Osteocyte (in vitro differentiated cells): ENCODE measurements at regions not wholly inside any gene's neighbourhood (a gene's known extent, or its start where the extent isn't known, plus 50 kb on each side); places are given as distances from the start of the nearest gene placed in this dataset.

Experiments
- DNase-seq: peaks from one replicate; pipeline ENCODE4 v3.0.0; 2021; ENCODE audit warnings: mixed read lengths; ENCODE audit not compliant: unreplicated experiment; ENCODE audit errors: extremely low spot score
- H3K27ac Mint-ChIP-seq: one replicate; pipeline ENCODE4 v1.8.0; 2021; ENCODE audit warnings: mild to moderate bottlenecking, mixed read lengths; ENCODE audit not compliant: unreplicated experiment
- H3K27me3 Mint-ChIP-seq: one replicate; pipeline ENCODE4 v1.8.0; 2021; ENCODE audit warnings: mixed read lengths; ENCODE audit not compliant: unreplicated experiment
- H3K36me3 Mint-ChIP-seq: one replicate; pipeline ENCODE4 v1.8.0; 2021; ENCODE audit warnings: mixed read lengths; ENCODE audit not compliant: unreplicated experiment
- H3K4me1 Mint-ChIP-seq: one replicate; pipeline ENCODE4 v1.8.0; 2021; ENCODE audit warnings: mixed read lengths; ENCODE audit not compliant: unreplicated experiment
- H3K4me3 Mint-ChIP-seq: one replicate; pipeline ENCODE4 v1.8.0; 2021; ENCODE audit warnings: mild to moderate bottlenecking, moderate library complexity, mixed read lengths; ENCODE audit not compliant: unreplicated experiment
- H3K9me3 Mint-ChIP-seq: one replicate; pipeline ENCODE4 v1.8.0; 2021; ENCODE audit warnings: mixed read lengths; ENCODE audit not compliant: unreplicated experiment
- TF ChIP-seq, protein P1 (sequence below): fragments of 200-600 bp; sonication (generic); IDR thresholded peaks from 2 replicates; pipeline ENCODE4 v1.5.0; 2021; ENCODE audit warnings: antibody characterized with exemption, mild to moderate bottlenecking, moderate library complexity

DNA sequence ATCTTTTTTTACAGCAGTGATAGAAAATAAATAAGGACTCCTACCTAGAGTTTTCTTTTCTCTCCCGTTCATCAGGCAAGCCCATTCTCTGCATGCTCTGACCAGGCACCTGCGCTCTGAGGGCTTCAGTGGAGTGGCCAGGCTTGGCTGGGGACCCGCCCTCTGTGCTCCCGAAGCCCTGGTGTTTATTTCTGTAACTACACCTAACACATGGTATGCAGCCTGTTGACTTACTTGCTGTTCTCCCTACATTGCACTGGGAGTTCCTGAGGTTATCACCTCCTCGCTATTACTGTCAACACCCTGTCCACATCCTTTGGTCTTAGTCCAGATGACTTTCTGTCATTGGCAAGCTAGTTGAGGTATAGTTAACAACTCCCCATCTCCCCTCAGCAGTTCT is 317.7 kb downstream of the LPIN1 start:
- no peak overlapping the region for H3K4me3 Mint-ChIP-seq
- H3K4me1 Mint-ChIP-seq = peaks cover 70% of the 10 kb centered on the region
- peaks cover 5% of the 10 kb centered on the region for H3K9me3 Mint-ChIP-seq
- no peak for DNase-seq
- TF ChIP-seq, protein P1, sequence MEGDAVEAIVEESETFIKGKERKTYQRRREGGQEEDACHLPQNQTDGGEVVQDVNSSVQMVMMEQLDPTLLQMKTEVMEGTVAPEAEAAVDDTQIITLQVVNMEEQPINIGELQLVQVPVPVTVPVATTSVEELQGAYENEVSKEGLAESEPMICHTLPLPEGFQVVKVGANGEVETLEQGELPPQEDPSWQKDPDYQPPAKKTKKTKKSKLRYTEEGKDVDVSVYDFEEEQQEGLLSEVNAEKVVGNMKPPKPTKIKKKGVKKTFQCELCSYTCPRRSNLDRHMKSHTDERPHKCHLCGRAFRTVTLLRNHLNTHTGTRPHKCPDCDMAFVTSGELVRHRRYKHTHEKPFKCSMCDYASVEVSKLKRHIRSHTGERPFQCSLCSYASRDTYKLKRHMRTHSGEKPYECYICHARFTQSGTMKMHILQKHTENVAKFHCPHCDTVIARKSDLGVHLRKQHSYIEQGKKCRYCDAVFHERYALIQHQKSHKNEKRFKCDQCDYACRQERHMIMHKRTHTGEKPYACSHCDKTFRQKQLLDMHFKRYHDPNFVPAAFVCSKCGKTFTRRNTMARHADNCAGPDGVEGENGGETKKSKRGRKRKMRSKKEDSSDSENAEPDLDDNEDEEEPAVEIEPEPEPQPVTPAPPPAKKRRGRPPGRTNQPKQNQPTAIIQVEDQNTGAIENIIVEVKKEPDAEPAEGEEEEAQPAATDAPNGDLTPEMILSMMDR = no peak
- H3K27me3 Mint-ChIP-seq = no peaks in the 10 kb centered on the region
- no peaks in the 10 kb centered on the region for H3K36me3 Mint-ChIP-seq
- no peak overlapping the region for H3K27ac Mint-ChIP-seq

DNA sequence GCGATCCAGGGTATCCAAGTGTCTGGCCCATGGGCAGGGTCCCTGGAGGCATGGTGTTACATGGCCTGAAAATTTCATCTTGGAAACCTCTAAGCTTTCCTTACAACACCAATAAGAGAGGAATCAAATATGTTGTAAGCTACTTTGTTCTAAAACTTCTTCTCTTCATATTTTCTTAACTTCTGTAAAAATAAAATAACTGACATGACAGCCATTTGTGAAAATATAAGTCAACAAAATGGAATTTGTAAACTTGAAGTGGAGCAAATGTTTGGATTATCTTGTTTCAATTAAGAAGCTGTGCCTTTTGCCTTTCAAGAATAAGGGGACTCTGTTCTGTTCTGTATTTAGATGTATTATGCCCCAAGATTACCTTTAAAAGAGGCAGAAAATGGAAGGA is 319.7 kb downstream of the LPIN1 start:
- H3K27ac Mint-ChIP-seq = peak overlapping the region; percentile 88
- H3K9me3 Mint-ChIP-seq = peaks cover 5% of the 10 kb centered on the region
- no peaks in the 10 kb centered on the region for H3K27me3 Mint-ChIP-seq
- no peaks in the 10 kb centered on the region for H3K36me3 Mint-ChIP-seq
- TF ChIP-seq, protein P1 = no peak
- H3K4me1 Mint-ChIP-seq = peaks cover 67% of the 10 kb centered on the region
- DNase-seq = no peak
- H3K4me3 Mint-ChIP-seq = peak overlapping the region; percentile 7

DNA sequence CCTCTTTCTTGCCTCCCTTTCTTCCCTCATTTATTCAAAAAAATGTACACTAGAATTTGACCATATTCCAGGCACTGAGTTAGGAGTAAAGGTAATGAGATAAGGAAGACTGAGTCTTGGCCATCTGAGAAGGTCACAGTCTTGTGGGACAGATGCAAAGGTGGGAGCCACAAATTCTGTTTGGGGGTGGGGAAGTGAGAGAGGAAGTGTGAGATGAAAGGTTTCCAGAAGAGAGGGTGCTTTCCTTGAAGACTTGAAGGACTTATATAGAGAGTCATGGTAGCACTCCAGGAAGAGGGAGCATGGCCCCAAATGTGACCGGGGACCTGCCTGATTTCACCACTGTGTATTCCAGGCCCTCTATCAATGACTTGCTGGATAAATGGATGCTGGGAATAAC is 320.6 kb downstream of the LPIN1 start:
- Mint-ChIP-seq H3K27ac (peak overlapping the region; percentile 36), H3K4me1 (peaks cover 59% of the 10 kb centered on the region), H3K9me3 (peaks cover 5% of the 10 kb centered on the region), H3K36me3 (no peaks in the 10 kb centered on the region), H3K4me3 (no peak overlapping the region), H3K27me3 (no peaks in the 10 kb centered on the region)
- TF ChIP-seq, protein P1 = no peak
- no peak for DNase-seq

DNA sequence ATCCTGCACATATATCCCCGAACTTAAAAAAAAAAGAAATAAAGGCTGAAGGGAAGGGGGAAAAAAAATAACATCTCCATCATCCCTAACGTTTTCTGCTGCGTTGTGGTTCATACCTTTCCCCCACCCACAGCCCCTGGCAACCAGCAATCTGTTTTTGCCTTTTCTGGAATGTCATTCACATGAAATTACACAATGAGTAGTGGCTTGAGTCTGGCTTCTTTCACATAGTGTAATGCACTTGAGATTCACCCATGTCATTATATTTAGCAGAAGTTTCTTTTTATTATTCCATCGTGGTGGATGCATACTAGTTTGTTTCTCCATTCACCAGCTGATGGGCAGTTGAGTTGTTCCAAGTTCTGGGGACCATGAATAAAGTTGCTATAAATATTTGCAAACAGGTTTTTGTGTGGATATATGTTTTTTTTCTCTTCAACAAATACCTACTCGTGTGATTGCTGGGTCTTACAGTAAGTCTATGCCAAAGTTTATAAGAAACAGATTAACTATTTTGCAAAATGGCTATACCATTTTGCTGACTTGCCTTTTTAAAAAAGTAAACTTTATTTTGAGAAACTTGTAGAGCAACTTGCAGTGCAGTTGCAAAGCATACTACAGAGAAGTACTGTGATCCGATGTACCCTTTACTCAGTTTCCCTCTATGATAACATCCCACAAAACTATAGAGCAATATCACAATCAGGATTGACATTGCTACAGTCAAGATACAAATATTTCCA is 322.5 kb downstream of the LPIN1 start:
- TF ChIP-seq, protein P1 = no peak
- Mint-ChIP-seq H3K4me3 (no peak overlapping the region), H3K27me3 (no peaks in the 10 kb centered on the region), H3K9me3 (no peaks in the 10 kb centered on the region), H3K36me3 (no peaks in the 10 kb centered on the region), H3K27ac (peak overlapping the region; percentile 35), H3K4me1 (peaks cover 53% of the 10 kb centered on the region)
- no peak for DNase-seq

DNA sequence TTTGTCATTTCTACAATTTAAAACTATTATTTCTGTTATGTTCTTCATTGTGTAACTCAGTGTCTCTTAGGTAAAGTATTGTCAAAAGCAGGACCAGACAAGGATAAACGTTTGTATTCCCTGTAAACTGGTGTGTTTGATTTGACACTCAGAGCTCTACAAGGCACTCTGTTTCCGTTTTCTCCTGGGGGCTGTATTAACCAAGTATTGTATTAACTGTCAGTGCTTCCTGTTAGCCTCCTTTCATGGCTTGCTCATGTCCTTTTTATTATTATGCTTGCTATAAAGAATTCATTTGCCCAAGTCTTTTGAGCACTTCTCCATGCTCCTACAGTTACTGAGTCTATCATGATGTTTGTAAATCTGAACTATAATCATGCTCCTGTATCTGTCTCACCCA is 323.7 kb downstream of the LPIN1 start:
- H3K9me3 Mint-ChIP-seq = no peaks in the 10 kb centered on the region
- no peak for DNase-seq
- H3K4me3 Mint-ChIP-seq = no peak overlapping the region
- no peaks in the 10 kb centered on the region for H3K27me3 Mint-ChIP-seq
- no peaks in the 10 kb centered on the region for H3K36me3 Mint-ChIP-seq
- H3K4me1 Mint-ChIP-seq = peaks cover 48% of the 10 kb centered on the region
- no peak overlapping the region for H3K27ac Mint-ChIP-seq
- TF ChIP-seq, protein P1 = no peak
